ENCODE measurements at regions not wholly inside any gene's neighbourhood (a gene's known extent, or its start where the extent isn't known, plus 50 kb on each side); places are given as distances from the start of the nearest gene placed in this dataset.

DNA sequence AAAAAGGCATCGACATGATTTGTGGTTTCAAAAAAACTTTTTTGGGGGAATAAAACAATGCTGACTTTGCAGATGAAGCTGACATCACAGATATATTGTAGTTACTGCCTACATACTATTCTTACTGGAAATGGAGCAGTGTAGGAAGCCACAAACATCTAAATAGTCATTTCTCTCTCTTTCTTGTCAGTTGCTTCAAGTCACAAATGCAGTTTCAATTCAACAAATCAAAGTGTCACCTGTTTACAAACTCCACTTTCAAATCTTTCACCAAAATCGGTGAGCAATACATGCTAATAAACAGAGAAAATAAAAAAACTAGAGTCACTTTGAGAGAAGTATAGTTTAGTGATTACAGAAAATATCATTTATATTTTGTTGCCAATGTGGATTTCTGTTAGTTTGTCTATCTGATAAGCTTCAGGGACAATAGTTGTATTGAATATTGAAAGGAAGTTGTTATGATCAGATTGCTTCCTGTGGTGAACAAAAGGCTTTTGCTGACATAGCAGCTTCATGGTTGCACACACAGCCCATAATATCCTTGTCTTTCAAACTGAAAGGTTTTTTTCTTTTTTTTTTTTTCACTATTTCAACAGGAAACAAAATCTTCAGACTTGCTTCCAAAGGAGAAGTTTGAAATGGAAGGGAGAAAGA is 49.7 kb upstream of the PTPN13 start:
- Histone ChIP-seq H3K4me1 (ENCODE audit: control insufficient read depth, insufficient read depth, low read length) (no peaks in the 10 kb centered on the region), H3K9me3 (ENCODE audit: control insufficient read depth, insufficient read depth, low read length) (no peaks in the 10 kb centered on the region), H3K27me3 (ENCODE audit: control insufficient read depth, insufficient read depth, low read length) (no peaks in the 10 kb centered on the region), H3K4me3 (ENCODE audit: low read length) (no peak overlapping the region), H3K27ac (ENCODE audit: low read length) (no peak overlapping the region), H3K36me3 (ENCODE audit: control insufficient read depth, insufficient read depth, low read length) (no peaks in the 10 kb centered on the region)
- WGBS (ENCODE audit: insufficient coverage, insufficient read length): no CpG with 5 or more reads among the region's 2 CpGs
- DNase-seq (ENCODE audit: low read depth, low spot score): no peak

Data from iPS DF 6.9 (cell line).